Gastrocnemius medialis (tissue), 4 donors: ENCODE measurements at regions not wholly inside any gene's neighbourhood (a gene's known extent, or its start where the extent isn't known, plus 50 kb on each side); places are given as distances from the start of the nearest gene placed in this dataset.
A peak's percentile ranks its signal among the peaks of the same experiment; 100 is the strongest.

Experiments used
- ATAC-seq, 2 donors: fragments of 150-250 bp; one replicate each; pipeline ENCODE4 v1.9.1; 2016
- DNase-seq, 2 donors: peaks; one replicate each; pipeline ENCODE4 v3.0.0-alpha.2; 2019
- H3K27ac ChIP-seq, 4 donors: fragments of 200-600 bp; sonication (generic); 1 replicate in 1 of 4; 2 replicates in 3 of 4; pipeline ENCODE4 v1.5.1; 2016 to 2018; ENCODE audit warnings: mild to moderate bottlenecking in 2 of 4, moderate library complexity in 1 of 4
- H3K27me3 ChIP-seq, 3 donors: fragments of 200-600 bp; sonication (generic) in 2 of 3; 1 replicate in 1 of 3; 2 replicates in 2 of 3; pipeline versions ENCODE4 v1.5.1 to v1.6.0; 2016 to 2019; ENCODE audit warnings: mild to moderate bottlenecking in 1 of 3, moderate library complexity in 1 of 3
- H3K36me3 ChIP-seq, 2 donors: fragments of 200-600 bp; sonication (generic) in 1 of 2; one replicate each; pipeline ENCODE4 v1.5.1; 2017 to 2018
- H3K4me1 ChIP-seq, 2 donors: fragments of 200-600 bp; sonication (generic) in 1 of 2; one replicate each; pipeline ENCODE4 v1.5.1; 2016 to 2017; ENCODE audit warnings: mild to moderate bottlenecking in 2 of 2
- H3K4me3 ChIP-seq, 4 donors: fragments of 200-600 bp; sonication (generic) in 3 of 4; 1 replicate in 1 of 4; 2 replicates in 3 of 4; pipeline ENCODE4 v1.5.1; 2016 to 2019; ENCODE audit warnings: mild to moderate bottlenecking in 2 of 4
- H3K9me3 ChIP-seq, 3 donors: fragments of 200-600 bp; sonication (generic) in 2 of 3; 1 replicate in 1 of 3; 2 replicates in 2 of 3; pipeline ENCODE4 v1.5.1; 2016 to 2019
- CTCF ChIP-seq, 5 experiments: fragments of 450-650 bp in 3 of 5; fragments of 200-600 bp in 2 of 5; sonication (generic) in 2 of 5; IDR thresholded peaks in 4 of 5; conservative IDR thresholded peaks in 1 of 5; 1 replicate in 4 of 5; 2 replicates in 1 of 5; pipeline ENCODE4 v1.5.1; 2016 to 2019; ENCODE audit warnings: antibody characterized with exemption in 5 of 5, mild to moderate bottlenecking in 3 of 5, moderate library complexity in 3 of 5
- POLR2A ChIP-seq, 2 donors: fragments of 450-650 bp; IDR thresholded peaks; one replicate each; pipeline ENCODE4 v1.6.1; 2017; ENCODE audit warnings: antibody characterized with exemption in 2 of 2, mild to moderate bottlenecking in 2 of 2, moderate library complexity in 2 of 2
- in situ Hi-C, 4 donors: fragments of 200-750 bp; cut with MboI; loops; one replicate each; pipeline versions ENCODE4 v1.15.0 to v1.8.0; 2017; ENCODE audit warnings: low sequenced_read_pairs in 4 of 4
- intact Hi-C: fragments of 100-400 bp; cut with DNase I; formaldehyde crosslinking; loops from one replicate; pipeline ENCODE4 v1.15.1; 2023; ENCODE audit warnings: low total_unique reads

GRCh38 chrX:25527156-25527555 lies 511.4 kb upstream of the ARX start:
- Histone ChIP-seq H3K27me3 (no peaks in the 10 kb centered on the region), H3K36me3 (no peaks in the 10 kb centered on the region), H3K27ac (no peak overlapping the region), H3K4me3 (no peak overlapping the region), H3K4me1 (no peaks in the 10 kb centered on the region), H3K9me3 (no peaks in the 10 kb centered on the region)
- no peak for DNase-seq
- in situ Hi-C loops (loop anchor here in 1 of 4 donors (25.0 kb wide), 1 partner anchor 110 kb away; no protein-coding TSS in a partner anchor), intact Hi-C loops (no loop called here)
- TF ChIP-seq POLR2A (IDR thresholded peaks at IDR 0.05) (no peak), CTCF (IDR thresholded peaks at IDR 0.05 in 4 of 5, conservative IDR thresholded peaks at IDR 0.05 in 1 of 5) (no peak)
- no peak for ATAC-seq

GRCh38 chrX:25527596-25527995 lies 511.8 kb upstream of the ARX start:
- intact Hi-C loops (no loop called here), in situ Hi-C loops (loop anchor here in 1 of 4 donors (25.0 kb wide), 1 partner anchor 110 kb away; no protein-coding TSS in a partner anchor)
- TF ChIP-seq CTCF (IDR thresholded peaks at IDR 0.05 in 4 of 5, conservative IDR thresholded peaks at IDR 0.05 in 1 of 5) = no peak
- TF ChIP-seq POLR2A (IDR thresholded peaks at IDR 0.05) = no peak
- Histone ChIP-seq H3K4me3 (no peak overlapping the region), H3K27me3 (no peaks in the 10 kb centered on the region), H3K36me3 (no peaks in the 10 kb centered on the region), H3K9me3 (no peaks in the 10 kb centered on the region), H3K27ac (no peak overlapping the region), H3K4me1 (no peaks in the 10 kb centered on the region)
- DNase-seq (no peak), ATAC-seq (no peak)

- Histone ChIP-seq H3K36me3 (no peaks in the 10 kb centered on the region), H3K9me3 (no peaks in the 10 kb centered on the region), H3K4me3 (no peak overlapping the region), H3K4me1 (no peaks in the 10 kb centered on the region), H3K27ac (no peak overlapping the region), H3K27me3 (no peaks in the 10 kb centered on the region)
- intact Hi-C loops = no loop called here
- TF ChIP-seq CTCF (IDR thresholded peaks at IDR 0.05 in 4 of 5, conservative IDR thresholded peaks at IDR 0.05 in 1 of 5) (no peak), POLR2A (IDR thresholded peaks at IDR 0.05) (no peak)
- in situ Hi-C loops = loop anchor here in 1 of 4 donors (25.0 kb wide), 1 partner anchor 106 kb away; no protein-coding TSS in a partner anchor
- ATAC-seq = no peak
- peak in 1 of 2 donors; percentile 14 for DNase-seq
Measured at GRCh38 chrX:25531096-25531495, 515.3 kb upstream of the ARX start.

GRCh38 chrX:25534091-25534490 lies 518.3 kb upstream of the ARX start:
- Histone ChIP-seq H3K36me3 (no peaks in the 10 kb centered on the region), H3K9me3 (no peaks in the 10 kb centered on the region), H3K27me3 (no peaks in the 10 kb centered on the region), H3K27ac (no peak overlapping the region), H3K4me1 (no peaks in the 10 kb centered on the region), H3K4me3 (no peak overlapping the region)
- intact Hi-C loops = no loop called here
- no peak for TF ChIP-seq CTCF (IDR thresholded peaks at IDR 0.05 in 4 of 5, conservative IDR thresholded peaks at IDR 0.05 in 1 of 5)
- TF ChIP-seq POLR2A (IDR thresholded peaks at IDR 0.05) = no peak
- no peak for DNase-seq
- in situ Hi-C loops = loop anchor here in 1 of 4 donors (25.0 kb wide), 1 partner anchor 103 kb away; no protein-coding TSS in a partner anchor
- no peak for ATAC-seq
